ENCODE measurements at regions not wholly inside any gene's neighbourhood (a gene's known extent, or its start where the extent isn't known, plus 50 kb on each side); places are given as distances from the start of the nearest gene placed in this dataset.

- no peaks in the 10 kb centered on the region for H3K27me3 ChIP-seq (ENCODE audit: control insufficient read depth, insufficient read depth, low read length)
- no CpG with 5 or more reads among the region's 2 CpGs for WGBS (ENCODE audit: insufficient coverage)
- no peak overlapping the region for H3K27ac ChIP-seq (ENCODE audit: low read length)
- H3K4me3 ChIP-seq (ENCODE audit: low read length) = no peak overlapping the region
- TF ChIP-seq, protein P1, sequence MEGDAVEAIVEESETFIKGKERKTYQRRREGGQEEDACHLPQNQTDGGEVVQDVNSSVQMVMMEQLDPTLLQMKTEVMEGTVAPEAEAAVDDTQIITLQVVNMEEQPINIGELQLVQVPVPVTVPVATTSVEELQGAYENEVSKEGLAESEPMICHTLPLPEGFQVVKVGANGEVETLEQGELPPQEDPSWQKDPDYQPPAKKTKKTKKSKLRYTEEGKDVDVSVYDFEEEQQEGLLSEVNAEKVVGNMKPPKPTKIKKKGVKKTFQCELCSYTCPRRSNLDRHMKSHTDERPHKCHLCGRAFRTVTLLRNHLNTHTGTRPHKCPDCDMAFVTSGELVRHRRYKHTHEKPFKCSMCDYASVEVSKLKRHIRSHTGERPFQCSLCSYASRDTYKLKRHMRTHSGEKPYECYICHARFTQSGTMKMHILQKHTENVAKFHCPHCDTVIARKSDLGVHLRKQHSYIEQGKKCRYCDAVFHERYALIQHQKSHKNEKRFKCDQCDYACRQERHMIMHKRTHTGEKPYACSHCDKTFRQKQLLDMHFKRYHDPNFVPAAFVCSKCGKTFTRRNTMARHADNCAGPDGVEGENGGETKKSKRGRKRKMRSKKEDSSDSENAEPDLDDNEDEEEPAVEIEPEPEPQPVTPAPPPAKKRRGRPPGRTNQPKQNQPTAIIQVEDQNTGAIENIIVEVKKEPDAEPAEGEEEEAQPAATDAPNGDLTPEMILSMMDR (IDR thresholded peaks at IDR 0.05) = no peak
- no peaks in the 10 kb centered on the region for H3K4me1 ChIP-seq (ENCODE audit: control insufficient read depth, insufficient read depth, low read length)
- intact Hi-C loops (cut with micrococcal nuclease) = no loop called here
- H3K36me3 ChIP-seq (ENCODE audit: control insufficient read depth, insufficient read depth, low read length) = no peaks in the 10 kb centered on the region
- Mint-ChIP-seq H3K9me3 (no peaks in the 10 kb centered on the region), H3K36me3 (no peaks in the 10 kb centered on the region), H3K4me3 (no peak overlapping the region), H3K27ac (no peak overlapping the region), H3K4me1 (no peaks in the 10 kb centered on the region), H3K27me3 (ENCODE audit: low read depth in 2 of 2) (no peaks in the 10 kb centered on the region)
- DNase-seq (no peak), ATAC-seq (no peak)
- no peaks in the 10 kb centered on the region for H3K9me3 ChIP-seq (ENCODE audit: control insufficient read depth, insufficient read depth, low read length)
Measured at GRCh38 chr5:163880302-163880701, 374.9 kb downstream of the MAT2B start.

GRCh38 chr5:163885117-163885516, 379.7 kb downstream of the MAT2B start:
- H3K27me3 Mint-ChIP-seq (ENCODE audit: low read depth in 2 of 2) = no peaks in the 10 kb centered on the region
- no peak for ATAC-seq
- no peaks in the 10 kb centered on the region for H3K36me3 Mint-ChIP-seq
- 96% methylated on average over 2 of the region's 2 CpGs for whole genome bisulfite sequencing (ENCODE audit: insufficient coverage)
- H3K4me3 ChIP-seq (ENCODE audit: low read length) = no peak overlapping the region
- TF ChIP-seq, protein P1 (IDR thresholded peaks at IDR 0.05) = no peak
- no peaks in the 10 kb centered on the region for H3K27me3 ChIP-seq (ENCODE audit: control insufficient read depth, insufficient read depth, low read length)
- H3K4me1 Mint-ChIP-seq = no peaks in the 10 kb centered on the region
- H3K9me3 ChIP-seq (ENCODE audit: control insufficient read depth, insufficient read depth, low read length) = no peaks in the 10 kb centered on the region
- DNase-seq = no peak
- no peaks in the 10 kb centered on the region for H3K9me3 Mint-ChIP-seq
- H3K4me3 Mint-ChIP-seq = no peak overlapping the region
- no peaks in the 10 kb centered on the region for H3K36me3 ChIP-seq (ENCODE audit: control insufficient read depth, insufficient read depth, low read length)
- no peaks in the 10 kb centered on the region for H3K4me1 ChIP-seq (ENCODE audit: control insufficient read depth, insufficient read depth, low read length)
- no peak overlapping the region for H3K27ac Mint-ChIP-seq
- no peak overlapping the region for H3K27ac ChIP-seq (ENCODE audit: low read length)
- intact Hi-C loops (cut with micrococcal nuclease) = no loop called here

- ATAC-seq (no peak), DNase-seq (no peak)
- Mint-ChIP-seq H3K4me3 (no peak overlapping the region), H3K27me3 (ENCODE audit: low read depth in 2 of 2) (peaks cover 0 to 2% of the 10 kb centered on the region in 2 donors), H3K4me1 (no peaks in the 10 kb centered on the region), H3K27ac (no peak overlapping the region), H3K9me3 (no peaks in the 10 kb centered on the region), H3K36me3 (no peaks in the 10 kb centered on the region)
- intact Hi-C loops (cut with micrococcal nuclease) = no loop called here
- TF ChIP-seq, protein P1 (IDR thresholded peaks at IDR 0.05) = no peak
- Histone ChIP-seq H3K27ac (ENCODE audit: low read length) (no peak overlapping the region), H3K4me3 (ENCODE audit: low read length) (no peak overlapping the region), H3K27me3 (ENCODE audit: control insufficient read depth, insufficient read depth, low read length) (no peaks in the 10 kb centered on the region), H3K4me1 (ENCODE audit: control insufficient read depth, insufficient read depth, low read length) (no peaks in the 10 kb centered on the region), H3K9me3 (ENCODE audit: control insufficient read depth, insufficient read depth, low read length) (no peaks in the 10 kb centered on the region), H3K36me3 (ENCODE audit: control insufficient read depth, insufficient read depth, low read length) (no peaks in the 10 kb centered on the region)
- WGBS (ENCODE audit: insufficient coverage) = 94% methylated on average over 1 of the region's 2 CpGs
Measured at GRCh38 chr5:163887854-163888253, 382.4 kb downstream of the MAT2B start.

DNA sequence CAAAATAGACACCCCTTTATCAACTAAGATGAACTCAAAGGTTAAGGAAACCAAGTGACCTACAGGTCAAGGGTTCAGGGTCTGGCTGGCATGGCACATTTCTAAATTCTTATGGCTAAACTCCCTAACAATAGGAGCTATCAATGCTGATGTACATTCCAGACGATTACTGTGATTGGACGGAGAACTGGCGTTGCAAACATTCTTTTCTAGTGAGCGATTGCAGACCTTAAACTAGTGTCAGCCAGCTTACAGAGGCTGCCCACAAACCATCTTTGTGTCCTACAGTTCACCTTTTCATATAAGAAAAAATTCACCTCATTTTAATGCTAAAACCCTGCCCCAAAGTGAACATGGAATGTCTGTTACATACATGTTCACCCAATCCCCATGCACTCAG, 382.9 kb downstream of the MAT2B start:
- no peaks in the 10 kb centered on the region for H3K36me3 Mint-ChIP-seq
- intact Hi-C loops (cut with micrococcal nuclease) = no loop called here
- ATAC-seq (no peak), DNase-seq (no peak)
- no peaks in the 10 kb centered on the region for H3K4me1 Mint-ChIP-seq
- no peak overlapping the region for H3K4me3 Mint-ChIP-seq
- no peak overlapping the region for H3K27ac Mint-ChIP-seq
- H3K9me3 ChIP-seq (ENCODE audit: control insufficient read depth, insufficient read depth, low read length) = no peaks in the 10 kb centered on the region
- TF ChIP-seq, protein P1 (IDR thresholded peaks at IDR 0.05) = no peak
- H3K9me3 Mint-ChIP-seq = no peaks in the 10 kb centered on the region
- 93% methylated on average over 4 of the region's 4 CpGs for WGBS (ENCODE audit: insufficient coverage)
- peaks cover 0 to 3% of the 10 kb centered on the region in 2 donors for H3K27me3 Mint-ChIP-seq (ENCODE audit: low read depth in 2 of 2)
- H3K27ac ChIP-seq (ENCODE audit: low read length) = no peak overlapping the region
- no peaks in the 10 kb centered on the region for H3K36me3 ChIP-seq (ENCODE audit: control insufficient read depth, insufficient read depth, low read length)
- no peaks in the 10 kb centered on the region for H3K27me3 ChIP-seq (ENCODE audit: control insufficient read depth, insufficient read depth, low read length)
- no peaks in the 10 kb centered on the region for H3K4me1 ChIP-seq (ENCODE audit: control insufficient read depth, insufficient read depth, low read length)
- no peak overlapping the region for H3K4me3 ChIP-seq (ENCODE audit: low read length)

All from natural killer cell (primary cell).